Esophagus (tissue), 2 donors: ENCODE measurements at regions not wholly inside any gene's neighbourhood (a gene's known extent, or its start where the extent isn't known, plus 50 kb on each side); places are given as distances from the start of the nearest gene placed in this dataset.

Experiments used
- H3K27ac ChIP-seq, 2 donors: one replicate each; pipeline ENCODE4 v1.5.1; 2013; ENCODE audit warnings: low read depth in 2 of 2, mild to moderate bottlenecking in 2 of 2, inconsistent platforms in 1 of 2, low read length in 1 of 2, moderate library complexity in 1 of 2
- H3K27me3 ChIP-seq, 2 donors: one replicate each; pipeline ENCODE4 v1.6.1; 2013; ENCODE audit warnings: low read length in 2 of 2, control low read depth in 1 of 2, mild to moderate bottlenecking in 1 of 2; ENCODE audit not compliant: insufficient read depth in 2 of 2, control insufficient read depth in 1 of 2
- H3K36me3 ChIP-seq, 2 donors: one replicate each; pipeline ENCODE4 v1.6.1; 2013; ENCODE audit warnings: low read length in 1 of 2; ENCODE audit not compliant: control insufficient read depth in 2 of 2, insufficient read depth in 2 of 2
- H3K4me1 ChIP-seq, 2 donors: one replicate each; pipeline ENCODE4 v1.6.1; 2013; ENCODE audit warnings: low read length in 1 of 2; ENCODE audit not compliant: control insufficient read depth in 2 of 2, insufficient read depth in 2 of 2
- H3K4me3 ChIP-seq, 2 donors: one replicate each; pipeline ENCODE4 v1.5.1; 2013; ENCODE audit warnings: low read length in 2 of 2, mild to moderate bottlenecking in 2 of 2, low read depth in 1 of 2, moderate library complexity in 1 of 2
- H3K9me3 ChIP-seq, 2 donors: one replicate each; pipeline ENCODE4 v1.6.1; 2013; ENCODE audit warnings: mild to moderate bottlenecking in 2 of 2, low read depth in 1 of 2, low read length in 1 of 2, moderate library complexity in 1 of 2; ENCODE audit not compliant: control insufficient read depth in 2 of 2, insufficient read depth in 1 of 2
- WGBS, 2 donors: extraction: QIAGEN DNeasy Blood & Tissue Kit; methylation state at CpG; one replicate each; pipeline ENCODE4 v1.1.7; 2013; 5-methylcytosine and 5-hydroxymethylcytosine counted together
- donor health status: healthy with polysubstance abuse.
- donor health status: Bipolar disorder and iron deficiency.

GRCh38 chr10:113341138-113341537, 211.7 kb upstream of the HABP2 start:
- 76 to 86% methylated on average over 2 of the region's 2 CpGs for WGBS, 2 donors
- Histone ChIP-seq H3K36me3 (no peaks in the 10 kb centered on the region), H3K9me3 (no peaks in the 10 kb centered on the region), H3K4me3 (no peak overlapping the region), H3K27me3 (no peaks in the 10 kb centered on the region), H3K27ac (no peak overlapping the region), H3K4me1 (no peaks in the 10 kb centered on the region)

DNA sequence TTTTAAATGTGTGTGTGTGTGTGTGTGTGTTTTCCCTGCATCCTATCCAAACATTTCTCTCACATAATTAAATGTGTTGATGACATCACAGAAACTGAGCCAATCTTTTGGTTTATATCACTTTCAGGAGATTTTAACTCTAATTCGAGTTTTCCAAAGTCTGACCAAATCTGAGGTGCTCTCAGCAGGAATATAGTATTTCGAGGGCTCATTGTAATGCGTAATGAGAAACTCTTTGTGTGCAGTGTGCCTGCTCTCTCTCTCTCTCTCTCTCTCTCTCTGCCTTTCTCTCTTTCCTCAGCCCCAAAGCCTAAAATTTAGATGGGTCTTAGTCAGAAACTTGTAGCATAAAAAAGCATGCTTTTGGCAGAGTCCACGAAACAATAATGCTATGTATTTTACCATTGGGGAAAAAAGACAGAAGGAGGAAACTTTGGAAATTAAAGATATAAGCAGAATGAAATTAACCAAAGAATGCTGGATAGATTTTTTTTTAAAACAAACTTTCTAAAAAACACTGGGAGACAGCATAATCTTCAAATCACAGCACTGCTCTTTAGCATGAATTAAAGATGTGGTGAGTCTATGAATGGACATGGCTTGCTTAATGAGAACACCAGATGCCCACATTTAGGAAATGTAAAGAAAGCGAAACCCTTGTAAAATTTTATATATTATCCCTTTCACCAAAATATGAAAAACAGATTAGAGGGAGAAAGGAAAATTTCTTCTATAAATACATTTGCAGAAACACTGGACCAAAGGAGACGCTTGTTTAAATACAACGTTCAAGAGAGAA, 206.8 kb upstream of the HABP2 start:
- Histone ChIP-seq H3K27ac (no peak overlapping the region), H3K9me3 (no peaks in the 10 kb centered on the region), H3K27me3 (no peaks in the 10 kb centered on the region), H3K36me3 (no peaks in the 10 kb centered on the region), H3K4me3 (no peak overlapping the region), H3K4me1 (no peaks in the 10 kb centered on the region)
- WGBS, 2 donors, result 76 to 78% methylated on average over 7 of the region's 7 CpGs

DNA sequence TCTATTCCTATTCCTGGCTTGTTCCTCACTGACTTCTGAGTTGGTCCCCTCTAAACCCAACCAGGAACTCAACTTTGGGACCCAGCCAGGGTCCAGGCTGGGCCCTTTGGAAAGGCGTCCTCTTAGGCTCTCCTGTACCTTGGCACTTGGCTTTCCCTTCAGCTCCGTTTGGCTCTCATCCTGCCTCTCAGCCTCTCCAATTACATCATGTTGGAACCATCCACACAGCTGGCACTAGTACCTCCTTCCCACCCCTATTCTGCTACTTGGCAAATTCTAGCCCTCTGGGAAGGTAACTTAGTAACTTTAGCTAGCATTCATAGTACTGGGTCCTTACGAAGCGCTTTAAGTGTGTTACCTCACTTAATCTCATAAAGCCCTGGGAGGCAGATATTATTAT, 205.3 kb upstream of the HABP2 start:
- H3K27me3 ChIP-seq, result no peaks in the 10 kb centered on the region
- no peaks in the 10 kb centered on the region for H3K9me3 ChIP-seq
- 41 to 53% methylated on average over 4 of the region's 4 CpGs for WGBS, 2 donors
- H3K27ac ChIP-seq, result no peak overlapping the region
- H3K4me1 ChIP-seq, result no peaks in the 10 kb centered on the region
- H3K36me3 ChIP-seq, result no peaks in the 10 kb centered on the region
- no peak overlapping the region for H3K4me3 ChIP-seq

DNA sequence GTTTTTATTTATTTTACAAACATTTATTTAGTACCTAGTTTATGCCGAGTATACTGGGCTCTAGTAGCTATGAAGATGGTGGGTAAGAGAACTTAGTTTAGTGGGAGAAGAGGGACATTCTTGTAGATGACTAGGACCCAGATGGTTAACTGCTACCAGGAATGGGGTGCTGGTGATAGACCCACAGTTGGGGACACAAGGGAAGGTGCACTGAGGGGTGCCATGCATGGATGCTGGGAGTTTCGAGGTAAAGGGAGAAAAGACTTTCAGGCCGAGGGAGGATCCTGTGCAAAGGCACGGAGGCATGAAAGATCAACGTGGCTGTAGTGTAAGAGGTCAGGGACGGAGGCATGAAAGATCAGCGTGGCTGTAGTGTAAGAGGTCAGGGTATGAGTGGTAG, 204.2 kb upstream of the HABP2 start:
- H3K27ac ChIP-seq, result no peak overlapping the region
- H3K4me1 ChIP-seq, result no peaks in the 10 kb centered on the region
- H3K36me3 ChIP-seq, result no peaks in the 10 kb centered on the region
- no peaks in the 10 kb centered on the region for H3K9me3 ChIP-seq
- H3K27me3 ChIP-seq, result no peaks in the 10 kb centered on the region
- WGBS, 2 donors, result 90% methylated on average over 7 of the region's 7 CpGs
- no peak overlapping the region for H3K4me3 ChIP-seq

DNA sequence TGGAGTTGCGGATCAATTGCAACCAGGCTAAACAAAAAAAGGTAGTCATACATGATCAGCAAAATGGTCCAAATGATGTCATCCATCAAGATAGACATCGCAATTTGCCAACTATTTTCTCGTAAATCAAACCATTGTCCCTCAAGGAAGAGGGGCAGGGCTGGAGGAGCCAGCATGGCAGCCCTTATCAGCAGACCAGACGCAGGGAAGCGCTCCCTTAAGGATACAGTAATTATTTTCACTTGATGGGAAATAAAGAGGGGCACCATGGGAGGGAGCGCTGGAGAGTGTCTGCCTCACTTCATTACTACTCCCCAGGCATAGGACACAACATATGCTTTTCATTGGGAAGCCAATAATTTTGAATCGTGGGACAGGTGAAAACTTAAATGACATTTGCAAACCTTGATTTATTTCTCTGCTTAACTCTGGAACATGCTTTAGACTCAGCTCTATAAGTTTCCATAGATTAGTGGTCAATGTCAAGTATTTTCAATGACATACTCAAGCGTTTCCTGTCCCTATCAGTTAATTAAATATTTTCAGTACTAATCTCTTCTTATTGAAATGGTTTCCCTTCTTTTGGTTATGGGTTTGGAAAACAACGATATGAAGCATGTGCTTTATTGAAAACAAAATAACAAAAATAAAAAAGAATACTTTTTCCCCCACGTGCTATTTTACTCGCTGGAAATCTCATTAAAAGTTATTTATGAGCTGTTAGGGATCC, 202.4 kb upstream of the HABP2 start:
- H3K27me3 ChIP-seq, result no peaks in the 10 kb centered on the region
- WGBS, 2 donors, result 79 to 82% methylated on average over 11 of the region's 11 CpGs

GRCh38 chr10:113354711-113355110, 198.1 kb upstream of the HABP2 start:
- no peaks in the 10 kb centered on the region for H3K4me1 ChIP-seq
- H3K9me3 ChIP-seq, result no peaks in the 10 kb centered on the region
- H3K36me3 ChIP-seq, result no peaks in the 10 kb centered on the region
- 63% methylated on average over 3 of the region's 3 CpGs for WGBS, 2 donors
- H3K27ac ChIP-seq, result no peak overlapping the region
- H3K27me3 ChIP-seq, result no peaks in the 10 kb centered on the region
- no peak overlapping the region for H3K4me3 ChIP-seq

More for the DNA sequence above, 202.4 kb upstream of the HABP2 start:
- Histone ChIP-seq H3K36me3 (no peaks in the 10 kb centered on the region), H3K9me3 (no peaks in the 10 kb centered on the region), H3K27ac (no peak overlapping the region), H3K4me3 (no peak overlapping the region), H3K4me1 (no peaks in the 10 kb centered on the region)

GRCh38 chr10:113356794-113357680, 195.8 kb upstream of the HABP2 start:
- Histone ChIP-seq H3K4me1 (no peaks in the 10 kb centered on the region), H3K27ac (no peak overlapping the region), H3K4me3 (no peak overlapping the region), H3K27me3 (no peaks in the 10 kb centered on the region), H3K9me3 (no peaks in the 10 kb centered on the region), H3K36me3 (no peaks in the 10 kb centered on the region)
- 44 to 51% methylated on average over 5 of the region's 5 CpGs for WGBS, 2 donors

- Histone ChIP-seq H3K27ac (no peak overlapping the region), H3K36me3 (no peaks in the 10 kb centered on the region)
- WGBS, 2 donors, result 91 to 92% methylated on average over 18 of the region's 18 CpGs
Measured at GRCh38 chr10:113357681-113358300, 195.1 kb upstream of the HABP2 start.

GRCh38 chr10:113359655-113360054, 193.2 kb upstream of the HABP2 start:
- no peak overlapping the region for H3K4me3 ChIP-seq
- no peaks in the 10 kb centered on the region for H3K27me3 ChIP-seq
- H3K9me3 ChIP-seq, result no peaks in the 10 kb centered on the region
- H3K27ac ChIP-seq, result no peak overlapping the region
- H3K4me1 ChIP-seq, result no peaks in the 10 kb centered on the region
- H3K36me3 ChIP-seq, result no peaks in the 10 kb centered on the region

More at GRCh38 chr10:113357681-113358300, 195.1 kb upstream of the HABP2 start:
- Histone ChIP-seq H3K4me1 (no peaks in the 10 kb centered on the region), H3K9me3 (no peaks in the 10 kb centered on the region), H3K27me3 (no peaks in the 10 kb centered on the region), H3K4me3 (no peak overlapping the region)
